WERI-Rb-1 (cell line): ENCODE measurements at regions not wholly inside any gene's neighbourhood (a gene's known extent, or its start where the extent isn't known, plus 50 kb on each side); places are given as distances from the start of the nearest gene placed in this dataset.

ENCODE experiments used
- DNase-seq: peaks from one replicate; pipeline ENCODE4 v3.0.0-alpha.2; 2020
- H3K27ac ChIP-seq: fragments of 250-450 bp; sonication (Bioruptor Pico); 2 replicates; pipeline ENCODE4 v1.5.1; 2020; ENCODE audit warnings: mild to moderate bottlenecking, moderate library complexity
- H3K27me3 ChIP-seq: fragments of 250-450 bp; sonication (Bioruptor Pico); 2 replicates; pipeline ENCODE4 v1.5.1; 2021; ENCODE audit warnings: mild to moderate bottlenecking, low read depth, moderate library complexity; ENCODE audit not compliant: insufficient read depth, severe bottlenecking
- H3K36me3 ChIP-seq: fragments of 250-450 bp; sonication (Bioruptor Pico); 2 replicates; pipeline ENCODE4 v1.5.1; 2020; ENCODE audit warnings: mild to moderate bottlenecking, moderate library complexity
- H3K4me3 ChIP-seq: 2 replicates; pipeline ENCODE4 v1.5.1; 2011; ENCODE audit warnings: low read depth, mild to moderate bottlenecking, control low read depth, low read length
- H3K9me3 ChIP-seq: fragments of 250-450 bp; sonication (Bioruptor Pico); 2 replicates; pipeline ENCODE4 v1.5.1; 2021; ENCODE audit warnings: mild to moderate bottlenecking, moderate library complexity; ENCODE audit not compliant: severe bottlenecking
- CTCF ChIP-seq: IDR thresholded peaks from 2 replicates; pipeline ENCODE4 v1.5.1; 2011; ENCODE audit warnings: low read depth, mild to moderate bottlenecking, control low read depth, inconsistent platforms, low read length

GRCh38 chr6:81984599-81984998 is 232.1 kb upstream of the TENT5A start:
- Histone ChIP-seq H3K9me3 (peaks cover 4% of the 10 kb centered on the region), H3K27ac (no peak overlapping the region), H3K27me3 (no peaks in the 10 kb centered on the region), H3K4me3 (no peak overlapping the region), H3K36me3 (no peaks in the 10 kb centered on the region)
- DNase-seq, result no peak
- no peak for TF ChIP-seq CTCF

- H3K27ac ChIP-seq, result no peak overlapping the region
- no peak for DNase-seq
- TF ChIP-seq CTCF, result no peak
- peaks cover 4% of the 10 kb centered on the region for H3K9me3 ChIP-seq
- no peak overlapping the region for H3K4me3 ChIP-seq
- H3K36me3 ChIP-seq, result no peaks in the 10 kb centered on the region
- H3K27me3 ChIP-seq, result no peaks in the 10 kb centered on the region
Measured at GRCh38 chr6:81981812-81982211, 229.3 kb upstream of the TENT5A start.

- H3K4me3 ChIP-seq, result no peak overlapping the region
- no peak overlapping the region for H3K27ac ChIP-seq
- DNase-seq, result no peak
Measured at GRCh38 chr6:81979767-81980166, 227.3 kb upstream of the TENT5A start.

GRCh38 chr6:81979329-81979728 is 226.8 kb upstream of the TENT5A start:
- H3K27ac ChIP-seq, result no peak overlapping the region
- H3K4me3 ChIP-seq, result no peak overlapping the region
- no peaks in the 10 kb centered on the region for H3K36me3 ChIP-seq

More at GRCh38 chr6:81979767-81980166, 227.3 kb upstream of the TENT5A start:
- Histone ChIP-seq H3K9me3 (no peaks in the 10 kb centered on the region), H3K27me3 (no peaks in the 10 kb centered on the region), H3K36me3 (no peaks in the 10 kb centered on the region)
- TF ChIP-seq CTCF, result no peak

GRCh38 chr6:81978230-81978629 is 225.7 kb upstream of the TENT5A start:
- H3K27me3 ChIP-seq, result no peaks in the 10 kb centered on the region
- H3K36me3 ChIP-seq, result no peaks in the 10 kb centered on the region
- TF ChIP-seq CTCF, result no peak
- no peak for DNase-seq
- H3K9me3 ChIP-seq, result no peaks in the 10 kb centered on the region
- H3K4me3 ChIP-seq, result no peak overlapping the region
- H3K27ac ChIP-seq, result no peak overlapping the region

More at GRCh38 chr6:81979329-81979728, 226.8 kb upstream of the TENT5A start:
- Histone ChIP-seq H3K9me3 (no peaks in the 10 kb centered on the region), H3K27me3 (no peaks in the 10 kb centered on the region)
- DNase-seq, result no peak
- TF ChIP-seq CTCF, result no peak

- Histone ChIP-seq H3K27ac (no peak overlapping the region), H3K36me3 (no peaks in the 10 kb centered on the region), H3K9me3 (no peaks in the 10 kb centered on the region), H3K4me3 (no peak overlapping the region), H3K27me3 (no peaks in the 10 kb centered on the region)
- DNase-seq, result no peak
- no peak for TF ChIP-seq CTCF
Measured at GRCh38 chr6:81977486-81977885, 225.0 kb upstream of the TENT5A start.
